HG02759 (cell line): ENCODE measurements at regions not wholly inside any gene's neighbourhood (a gene's known extent, or its start where the extent isn't known, plus 50 kb on each side); places are given as distances from the start of the nearest gene placed in this dataset.
"Not testable (repeated sequence)": the region's sequence is repeated elsewhere in the genome, so short reads cannot be mapped to it uniquely, and the experiment has no call there.

Experiments used
- ATAC-seq: cut with Tn5 transposase; IDR thresholded peaks from one replicate; pipeline ENCODE4 v1.9.1; 2021; ENCODE audit warnings: mild to moderate bottlenecking, moderate library complexity; ENCODE audit not compliant: unreplicated experiment

DNA sequence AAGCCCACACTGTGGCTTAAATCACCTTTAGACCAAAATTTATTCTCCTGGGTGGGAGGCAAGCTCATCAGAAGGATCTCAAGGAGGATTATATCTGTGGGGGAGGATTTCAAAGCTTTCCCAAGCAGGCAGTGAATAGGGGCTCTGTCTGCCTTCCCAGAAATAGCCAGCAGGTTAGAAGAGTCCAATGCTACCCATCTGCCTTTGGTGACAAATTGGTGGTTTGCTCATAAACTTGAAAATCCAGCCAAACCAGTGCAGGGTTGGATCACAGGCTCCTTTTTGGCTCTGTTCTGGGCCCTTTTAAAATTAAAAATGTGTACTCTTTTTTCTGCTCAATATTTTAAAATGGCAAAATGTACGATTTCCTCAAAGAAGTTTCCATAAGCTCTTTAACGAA lies 118.9 kb upstream of the ZC3H11B start:
- ATAC-seq: no peak

DNA sequence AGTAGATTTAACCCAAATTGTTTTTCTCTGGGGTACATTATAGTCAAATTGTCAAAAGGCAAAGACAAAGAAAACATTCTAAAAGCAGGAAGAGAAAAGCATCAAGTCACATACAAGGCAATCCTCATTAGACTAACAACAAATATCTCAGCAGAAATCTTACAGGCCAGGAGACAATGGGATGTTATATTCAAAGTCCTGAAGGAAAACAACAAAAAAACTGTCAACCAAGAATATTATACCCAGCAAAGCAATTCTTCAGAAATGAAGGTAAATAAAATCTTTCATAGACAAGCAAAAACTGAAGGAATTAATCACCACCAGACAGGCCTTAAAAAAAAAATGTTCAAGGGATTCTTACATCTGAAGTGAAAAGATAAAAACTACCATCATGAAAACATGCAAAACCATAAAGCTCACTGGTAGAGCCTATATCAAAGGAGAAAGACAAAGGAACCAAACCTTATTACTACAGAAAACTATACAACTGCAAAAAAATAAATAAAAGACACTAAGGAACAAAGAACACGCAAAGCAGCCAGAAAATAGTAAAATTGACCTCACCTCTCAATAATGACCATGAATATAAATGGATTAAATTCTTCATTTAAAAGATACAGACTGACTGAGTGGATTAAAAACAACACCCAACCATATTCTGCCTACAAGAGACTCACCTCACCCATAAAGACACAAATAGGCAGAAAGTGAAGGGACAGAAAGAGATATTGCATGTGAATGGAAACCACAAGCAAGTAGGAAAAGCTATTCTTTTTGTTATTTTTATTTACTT lies 113.8 kb upstream of the ZC3H11B start:
- no peak for ATAC-seq

DNA sequence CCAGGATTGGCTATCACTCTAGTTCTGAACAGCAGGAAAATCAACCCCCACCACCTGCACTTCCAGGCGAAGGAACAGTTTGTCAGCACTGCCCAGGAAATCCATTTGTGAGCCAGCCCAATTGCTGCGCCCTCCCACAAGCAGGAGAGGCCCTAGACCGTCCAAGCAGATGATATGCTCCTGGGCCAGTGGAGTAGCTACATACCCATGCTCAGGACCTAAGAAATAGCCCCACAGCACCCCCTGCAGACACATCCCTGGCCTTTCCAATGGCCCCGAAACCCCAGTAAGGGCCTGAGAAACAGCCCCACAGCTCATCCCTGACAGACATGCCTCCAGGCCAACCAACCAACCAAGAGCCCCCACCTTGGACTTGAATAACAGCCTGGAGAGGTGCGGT lies 111.5 kb upstream of the ZC3H11B start:
- no peak for ATAC-seq

DNA sequence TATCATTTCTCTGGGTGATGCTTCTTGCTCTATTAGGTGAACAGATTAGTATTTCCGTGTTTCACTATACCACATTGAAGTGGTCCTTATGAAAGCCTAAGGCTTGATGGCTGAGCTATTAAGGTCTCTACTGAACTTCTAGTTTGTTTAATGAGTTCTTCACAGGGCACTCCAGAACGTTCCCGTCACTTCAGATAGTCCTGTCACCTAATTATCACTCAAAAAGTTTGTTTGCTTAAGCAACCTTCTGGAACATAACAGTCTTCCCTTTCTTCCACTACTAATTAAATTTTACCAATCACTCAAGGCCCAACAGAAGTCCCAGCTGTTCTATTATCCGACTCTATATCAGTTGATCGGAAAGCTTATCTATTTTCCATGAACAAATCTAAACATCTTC lies 104.6 kb upstream of the ZC3H11B start:
- ATAC-seq: no peak

DNA sequence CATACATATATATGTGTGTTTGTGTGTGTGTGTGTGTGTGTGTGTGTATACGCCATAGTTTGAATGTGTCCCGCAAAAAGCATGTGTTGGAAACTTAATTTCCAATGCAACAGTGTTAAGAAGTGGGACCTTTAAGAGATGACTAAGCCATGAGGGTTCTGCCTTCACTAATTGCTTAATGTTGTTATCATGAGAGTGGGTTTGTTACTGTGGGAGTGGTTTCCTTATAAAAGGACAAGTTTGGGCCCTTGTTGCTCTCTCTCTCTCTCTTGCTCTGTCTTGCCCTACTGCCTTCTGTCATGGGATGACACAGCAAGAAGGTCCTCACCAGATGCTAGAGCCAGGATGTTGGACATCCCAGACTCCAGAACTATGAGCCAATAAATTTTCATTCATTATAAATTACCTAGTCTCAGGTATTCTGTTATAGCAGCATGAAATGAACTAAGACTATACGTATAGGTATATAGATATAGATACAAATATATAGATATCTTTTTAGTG lies 103.8 kb upstream of the ZC3H11B start:
- no peak for ATAC-seq

DNA sequence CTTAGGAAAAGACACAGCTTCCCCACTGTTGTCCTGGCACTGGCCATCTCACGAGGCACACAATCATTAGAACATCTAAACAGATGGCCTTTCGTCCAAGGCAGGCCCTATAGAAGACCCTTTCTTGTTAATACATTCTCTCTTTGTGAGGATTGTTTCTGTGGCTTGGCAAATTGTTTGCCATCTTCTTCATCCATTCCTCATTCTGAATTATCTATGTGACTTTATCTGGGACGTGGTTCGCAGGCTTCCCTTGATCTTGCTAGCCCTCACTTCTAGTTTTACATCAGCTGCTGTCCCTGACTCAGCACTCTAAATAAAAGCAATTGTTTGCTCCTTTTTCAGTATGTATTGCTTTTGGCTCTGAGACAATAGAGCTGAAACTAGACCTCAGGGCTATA lies 101.1 kb upstream of the ZC3H11B start:
- no peak for ATAC-seq

DNA sequence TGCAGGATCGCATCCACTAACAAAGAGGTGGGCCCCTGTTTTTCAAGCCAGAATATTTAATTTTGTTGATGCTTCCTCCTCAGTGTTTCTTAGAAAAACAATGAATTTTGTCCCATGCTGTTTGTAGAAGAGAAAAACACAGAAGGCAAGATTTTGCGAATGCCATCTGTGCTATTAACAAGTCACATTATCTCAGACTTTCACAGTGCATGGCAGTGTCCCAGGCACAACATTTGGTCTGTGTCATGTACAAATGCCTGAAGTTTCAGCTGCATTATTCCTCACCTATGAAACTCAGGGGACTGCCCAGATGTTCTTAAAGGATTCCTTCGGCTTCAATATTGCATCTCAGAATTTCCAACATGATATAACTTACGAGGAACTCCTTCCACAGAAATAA lies 99.6 kb upstream of the ZC3H11B start:
- no peak for ATAC-seq

DNA sequence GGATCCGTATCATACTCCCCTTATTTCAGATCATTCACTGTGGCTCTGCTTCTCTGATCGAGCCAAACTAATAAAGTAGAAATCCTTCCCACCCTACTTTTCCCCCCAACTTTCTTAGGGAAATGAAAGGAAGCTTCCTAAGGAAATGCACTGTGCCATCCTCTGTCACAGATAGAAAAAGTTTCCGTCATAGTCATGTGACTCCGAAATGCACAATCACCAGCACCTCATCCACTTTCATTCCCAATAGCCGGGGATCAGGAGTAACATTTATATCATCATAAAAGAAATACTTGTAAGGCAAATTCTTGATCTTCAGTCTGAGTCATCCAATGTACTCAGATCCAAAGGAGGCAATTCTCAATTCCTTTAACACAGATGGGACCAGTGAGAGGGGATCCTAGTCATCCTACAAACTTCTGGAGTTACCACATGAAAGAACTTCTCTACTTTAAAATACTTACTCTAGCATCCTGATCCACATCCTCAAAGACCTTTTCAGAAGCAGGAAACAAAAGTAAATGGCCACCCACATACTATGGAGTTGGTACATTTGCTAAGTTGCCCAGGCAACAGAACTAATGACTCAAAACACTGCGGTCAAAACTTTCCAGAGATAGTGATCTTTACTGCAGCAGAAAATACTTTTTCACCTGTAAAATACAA lies 97.8 kb upstream of the ZC3H11B start:
- ATAC-seq: no peak

DNA sequence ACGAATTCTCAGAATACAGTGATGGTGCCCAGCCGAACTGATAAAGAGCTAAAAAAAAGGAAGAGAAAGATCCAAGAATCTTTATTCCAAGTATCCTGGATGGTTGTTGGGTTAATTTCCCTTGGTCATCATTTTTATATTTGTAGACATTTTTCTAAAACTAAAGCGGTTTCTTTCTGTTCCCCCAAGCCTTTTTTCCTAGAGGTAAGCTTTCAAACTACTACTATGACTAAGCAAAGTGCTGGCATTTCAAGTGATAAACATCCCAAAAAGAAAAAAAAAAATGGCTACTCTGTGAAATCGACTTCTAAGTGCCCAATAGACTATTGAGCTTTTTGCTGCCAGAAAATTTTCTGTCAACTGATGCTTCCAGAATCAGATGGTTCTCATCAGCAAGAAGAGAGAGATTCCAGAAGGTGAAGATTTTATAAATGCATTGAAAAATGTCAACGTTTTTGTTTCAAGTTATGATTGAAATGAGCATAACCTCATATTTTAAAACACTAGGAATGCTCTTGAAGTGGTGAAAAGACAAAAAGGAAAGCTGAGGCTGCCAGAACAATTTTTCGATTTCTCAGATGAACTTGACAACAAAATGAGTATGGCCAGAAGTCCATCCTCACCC lies 96.1 kb upstream of the ZC3H11B start:
- ATAC-seq: no peak

DNA sequence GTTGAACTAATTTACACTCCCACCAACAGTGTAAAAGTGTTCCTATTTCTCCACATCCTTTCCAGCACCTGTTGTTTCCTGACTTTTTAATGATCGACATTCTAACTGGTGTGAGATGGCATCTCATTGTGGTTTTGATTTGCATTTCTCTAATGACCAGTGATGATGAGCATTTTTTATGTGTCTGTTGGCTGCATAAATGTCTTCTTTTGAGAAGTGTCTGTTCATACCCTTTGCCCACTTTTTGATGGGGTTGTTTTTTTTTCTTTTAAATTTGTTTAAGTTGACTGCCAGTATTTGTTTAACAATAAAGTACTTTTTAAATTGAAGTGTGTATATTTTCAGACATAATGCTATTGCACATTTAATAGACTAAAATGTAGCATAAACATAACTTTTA lies 95.0 kb upstream of the ZC3H11B start:
- ATAC-seq: not testable (repeated sequence)

DNA sequence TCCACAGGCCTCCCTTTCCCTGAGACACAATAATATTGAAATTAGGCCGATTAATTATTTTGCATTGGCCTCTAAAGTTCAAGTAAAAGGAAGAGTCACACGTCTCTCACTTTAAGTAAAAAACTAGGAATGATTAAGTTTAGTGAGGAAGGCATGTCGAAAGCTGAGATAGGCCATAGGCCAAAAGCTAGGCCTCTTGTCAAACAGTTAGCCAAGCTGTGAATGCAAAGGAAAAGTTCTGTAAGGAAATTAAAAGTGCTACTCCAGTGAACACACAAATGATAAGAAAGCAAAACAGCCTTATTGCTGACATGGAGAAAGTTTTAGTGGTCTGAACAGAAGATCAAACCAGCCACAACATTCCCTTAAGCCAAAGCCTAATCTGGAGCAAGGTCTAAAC lies 91.4 kb upstream of the ZC3H11B start:
- ATAC-seq: not testable (repeated sequence)

DNA sequence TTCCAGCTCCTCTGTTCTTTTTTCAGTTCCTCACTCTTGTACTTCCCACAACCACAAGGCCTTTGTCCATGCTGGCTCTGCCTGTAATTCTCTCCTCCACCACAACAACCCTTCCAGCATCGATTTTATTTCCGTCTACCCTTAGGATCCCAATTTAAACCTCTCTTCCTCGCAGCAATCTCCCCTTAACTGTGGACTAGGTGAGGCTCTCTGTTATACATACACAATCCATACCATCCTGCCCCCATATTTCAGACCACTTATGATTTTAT lies 90.4 kb upstream of the ZC3H11B start:
- no peak for ATAC-seq

DNA sequence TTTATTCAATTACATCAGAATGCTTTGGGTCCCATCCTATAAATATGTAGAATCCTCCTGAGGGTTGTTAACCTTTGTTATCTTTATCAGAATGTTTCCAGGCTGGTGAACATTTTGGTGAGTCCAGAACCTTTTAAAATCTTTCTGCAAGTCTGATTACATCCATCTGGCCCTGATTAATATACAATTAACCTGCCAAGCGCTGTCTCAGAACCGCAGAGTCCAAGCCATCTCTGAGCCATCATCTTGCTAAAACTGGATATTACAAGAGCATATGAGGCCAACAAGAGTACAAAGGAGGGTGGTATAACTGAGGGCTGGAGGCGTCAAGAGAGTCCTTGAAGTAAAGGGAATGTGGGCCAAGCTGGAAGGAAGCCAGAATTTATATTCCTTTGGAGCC lies 88.6 kb upstream of the ZC3H11B start:
- ATAC-seq: no peak

DNA sequence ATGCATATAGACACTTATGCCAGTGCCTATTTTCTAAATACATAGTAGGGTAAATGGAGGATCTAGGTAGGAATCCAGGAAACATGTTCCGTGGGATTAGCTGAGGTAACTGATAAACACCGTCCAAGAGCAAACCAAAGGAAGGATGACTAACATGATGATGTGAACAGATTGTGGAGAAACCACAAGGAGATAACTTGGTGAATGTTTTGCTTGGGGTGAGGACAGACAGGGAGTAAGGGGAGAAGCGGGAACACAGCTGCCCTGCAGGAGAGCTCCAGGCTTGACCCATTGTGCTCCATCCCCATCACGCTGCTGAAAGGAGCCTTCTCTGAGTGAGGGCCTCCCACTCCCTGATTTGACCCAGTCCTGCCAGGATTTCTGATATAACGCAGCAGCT lies 87.0 kb upstream of the ZC3H11B start:
- no peak for ATAC-seq

DNA sequence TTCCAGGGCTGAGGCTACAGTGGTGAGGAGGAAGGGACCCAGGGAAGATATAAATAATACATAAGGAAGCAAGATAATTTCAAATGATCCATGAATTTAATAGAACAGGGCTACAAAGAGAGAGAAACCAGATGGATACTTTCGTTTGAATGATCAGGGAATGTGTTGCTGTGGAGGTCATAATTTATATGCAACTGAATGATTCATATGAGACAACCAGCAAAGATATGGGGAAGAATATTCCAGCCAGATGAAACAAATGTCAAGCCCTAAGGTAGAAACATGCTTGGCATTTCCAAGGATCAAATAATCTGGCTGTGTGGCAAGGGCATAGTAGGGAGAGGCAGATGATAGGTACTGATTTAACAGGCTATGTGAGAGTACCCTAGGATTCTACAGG lies 84.8 kb upstream of the ZC3H11B start:
- no peak for ATAC-seq

DNA sequence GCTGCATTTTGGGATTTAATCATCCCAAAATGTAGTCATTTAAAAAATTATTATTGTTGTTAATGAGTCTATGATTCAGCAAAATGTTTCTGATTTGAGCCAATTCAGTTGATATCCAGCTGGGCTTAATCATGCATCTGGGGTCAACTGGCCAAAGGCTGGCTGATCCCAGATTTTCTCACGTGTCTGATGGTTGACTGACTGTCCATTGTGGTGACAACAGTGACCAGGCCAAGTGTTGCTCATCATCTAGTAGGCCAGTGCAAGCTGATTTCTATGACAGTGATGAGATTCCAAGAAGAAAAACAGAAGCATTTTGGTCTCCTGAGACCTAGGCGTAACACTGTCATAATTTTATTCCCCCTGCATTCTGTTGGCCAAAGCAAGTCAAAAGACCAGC lies 80.1 kb upstream of the ZC3H11B start:
- ATAC-seq: no peak

DNA sequence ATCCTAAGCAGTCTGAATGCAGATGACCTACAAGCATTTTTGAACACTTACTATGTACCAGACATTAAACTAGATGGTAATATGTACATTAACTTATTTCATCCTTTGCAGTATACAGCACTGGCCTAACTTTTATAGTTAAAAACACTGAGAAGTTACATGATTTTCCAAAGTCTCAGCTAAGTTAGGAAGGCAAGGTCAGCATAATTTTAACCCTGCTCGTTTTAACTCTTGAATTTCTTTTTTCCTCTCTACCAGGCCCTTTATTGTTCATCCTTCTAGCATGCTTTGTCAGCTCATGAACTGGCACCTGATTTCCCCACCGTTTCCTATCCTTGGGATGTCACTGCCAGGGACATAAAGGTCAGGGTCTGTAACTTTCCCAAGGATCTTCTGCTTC lies 76.9 kb upstream of the ZC3H11B start:
- no peak for ATAC-seq

DNA sequence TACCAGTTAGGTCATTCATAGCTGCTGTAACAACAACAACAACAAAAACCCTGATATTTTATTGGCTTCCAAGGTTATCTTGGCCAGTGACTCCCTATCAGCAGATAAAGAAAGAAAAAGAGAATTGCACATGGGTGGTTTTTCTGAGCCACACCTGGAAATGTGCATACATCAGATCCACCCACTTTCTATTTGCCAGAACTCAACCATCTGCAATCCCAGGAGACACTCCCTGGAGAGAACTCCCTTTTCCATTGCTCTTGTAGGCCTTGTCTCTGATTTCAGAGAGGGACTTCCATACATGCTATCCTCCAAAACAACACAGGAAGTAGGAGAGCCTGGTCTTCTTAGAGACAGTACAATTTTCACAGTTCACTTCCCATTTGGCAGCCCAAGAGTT lies 74.9 kb upstream of the ZC3H11B start:
- ATAC-seq: no peak

DNA sequence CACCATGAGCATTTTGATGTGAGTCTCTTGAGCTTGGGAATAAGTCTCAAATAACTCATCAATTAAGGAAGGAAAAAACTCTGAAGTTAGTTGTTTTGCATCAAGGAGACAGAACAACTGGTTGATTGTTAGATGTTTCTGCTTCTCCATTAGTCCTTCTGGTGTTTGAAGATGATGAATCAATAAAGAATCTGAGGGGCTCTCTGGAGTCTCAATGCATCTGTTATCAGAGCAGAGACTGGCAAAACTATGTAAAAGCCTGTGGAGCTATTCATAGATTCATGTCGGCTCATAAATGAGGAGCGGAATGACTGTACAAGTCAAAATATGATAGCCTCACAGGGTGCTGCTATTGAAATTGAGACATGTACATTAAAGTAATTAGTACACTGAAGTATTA lies 73.3 kb upstream of the ZC3H11B start:
- no peak for ATAC-seq

DNA sequence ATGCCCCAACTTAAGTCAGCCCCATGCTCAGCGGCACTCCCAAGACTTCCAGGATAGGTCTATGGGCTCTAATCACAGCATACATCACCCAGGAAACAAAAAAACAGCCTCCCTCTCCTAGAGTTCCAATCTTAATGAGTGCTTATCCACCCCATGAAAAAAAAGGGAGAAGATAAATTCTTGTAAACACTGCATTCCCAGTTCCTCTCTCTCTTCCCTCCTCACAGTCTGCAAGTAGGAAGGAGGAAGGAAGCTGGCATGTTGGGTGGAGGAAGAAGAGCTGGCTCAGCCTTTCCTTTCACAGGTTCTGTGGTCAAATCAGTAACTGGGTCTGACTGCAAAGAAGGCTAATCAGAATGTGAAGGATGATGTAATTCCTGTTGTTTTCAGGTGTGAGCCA lies 69.9 kb upstream of the ZC3H11B start:
- no peak for ATAC-seq

DNA sequence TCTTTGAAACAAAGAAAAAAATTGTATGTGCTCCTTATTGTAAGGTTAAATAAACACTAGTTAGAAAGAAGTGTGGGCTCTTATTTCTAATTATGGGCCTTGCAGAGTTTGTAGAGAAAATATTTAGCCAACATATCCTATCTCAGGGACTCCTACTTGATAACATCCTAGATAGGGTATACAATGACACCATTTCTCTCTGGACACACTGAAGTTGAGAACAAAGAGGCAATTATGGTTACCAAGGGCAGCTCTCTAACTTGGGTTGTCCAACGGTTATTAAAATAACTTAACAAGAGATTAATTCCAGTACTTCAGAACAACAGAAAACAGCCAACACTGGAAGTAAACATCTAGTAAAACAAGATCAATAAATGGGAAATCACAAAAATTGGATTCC lies 69.0 kb upstream of the ZC3H11B start:
- ATAC-seq: no peak

DNA sequence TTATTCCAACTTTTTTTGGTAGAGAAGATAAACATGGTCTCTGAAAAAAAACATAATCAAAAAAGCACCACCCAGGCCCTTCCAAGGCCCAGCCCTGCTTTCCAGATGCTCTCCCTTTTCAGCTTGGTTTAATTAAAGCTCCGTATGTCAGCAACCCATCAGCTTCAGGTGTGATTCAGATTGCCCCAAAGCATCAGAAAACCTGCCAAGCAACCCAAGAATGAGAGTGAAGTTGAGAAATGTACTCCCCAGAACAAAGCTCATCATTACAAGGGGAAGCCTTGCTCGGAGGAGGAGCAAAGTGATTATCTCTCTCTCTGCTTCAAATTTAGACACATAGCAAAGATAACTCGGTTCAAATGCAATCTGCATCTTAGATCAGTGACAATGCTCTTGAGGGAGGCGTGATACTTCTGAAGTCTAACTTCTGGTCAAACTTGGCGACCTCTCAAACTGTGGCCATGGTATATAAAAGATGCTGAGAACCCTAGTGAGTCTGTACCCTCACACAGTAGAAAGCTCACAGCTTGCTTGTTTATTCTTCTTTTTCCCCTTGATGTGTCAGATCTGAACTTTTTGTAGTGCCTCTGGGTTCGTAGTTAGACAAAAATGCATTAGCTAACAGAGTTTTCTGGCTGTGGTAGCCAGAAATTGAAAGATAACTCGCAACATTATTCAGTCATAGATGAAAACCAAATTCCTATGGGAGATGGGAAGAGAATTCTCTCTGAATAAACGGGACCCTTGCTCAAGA lies 63.3 kb upstream of the ZC3H11B start:
- ATAC-seq: no peak
